SHP77 (cell line): ENCODE measurements at regions not wholly inside any gene's neighbourhood (a gene's known extent, or its start where the extent isn't known, plus 50 kb on each side); places are given as distances from the start of the nearest gene placed in this dataset.

Experiments
- DNase-seq, 2 experiments: peaks; one replicate each; lab custom pipeline; 2025; lab: John Stamatoyannopoulos, UW

DNA sequence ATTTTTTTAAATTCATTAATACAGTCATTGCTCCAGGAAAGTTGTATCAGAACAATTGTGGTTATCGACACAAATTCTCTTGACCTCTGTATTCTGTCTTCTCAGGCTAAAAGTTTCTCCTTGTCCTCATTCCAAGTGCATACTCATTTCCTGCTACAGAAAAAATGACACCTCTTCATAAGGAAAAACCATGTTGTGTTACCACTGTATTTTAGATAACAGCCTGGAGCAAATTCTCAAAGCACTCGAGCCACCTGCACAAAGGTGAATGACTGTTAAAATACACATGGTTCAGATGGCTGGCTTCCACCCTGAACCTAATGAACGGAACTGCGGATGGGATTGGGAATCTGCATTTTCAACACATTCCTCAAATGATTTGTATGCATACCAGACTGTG lies 586.5 kb downstream of the EPHA4 start:
- no peak for DNase-seq

DNA sequence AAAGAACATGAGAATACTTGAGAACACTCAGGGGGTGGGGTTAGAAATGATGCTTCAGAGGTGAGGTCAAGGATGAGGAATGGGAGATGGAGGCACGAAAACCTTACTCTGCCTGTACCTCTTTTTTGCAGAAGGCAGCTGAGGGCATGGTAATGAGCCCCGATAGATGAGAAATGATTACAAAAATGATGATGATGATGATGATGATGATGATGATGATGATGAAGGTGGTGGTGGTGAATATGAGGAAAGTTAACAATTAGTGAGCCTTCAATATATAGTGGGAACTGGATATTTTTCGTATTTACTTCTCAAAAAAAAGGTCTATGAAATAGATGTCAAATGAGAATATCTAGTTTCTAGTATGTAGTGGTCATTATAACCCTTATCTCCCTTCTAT lies 584.3 kb downstream of the EPHA4 start:
- no peak for DNase-seq

DNA sequence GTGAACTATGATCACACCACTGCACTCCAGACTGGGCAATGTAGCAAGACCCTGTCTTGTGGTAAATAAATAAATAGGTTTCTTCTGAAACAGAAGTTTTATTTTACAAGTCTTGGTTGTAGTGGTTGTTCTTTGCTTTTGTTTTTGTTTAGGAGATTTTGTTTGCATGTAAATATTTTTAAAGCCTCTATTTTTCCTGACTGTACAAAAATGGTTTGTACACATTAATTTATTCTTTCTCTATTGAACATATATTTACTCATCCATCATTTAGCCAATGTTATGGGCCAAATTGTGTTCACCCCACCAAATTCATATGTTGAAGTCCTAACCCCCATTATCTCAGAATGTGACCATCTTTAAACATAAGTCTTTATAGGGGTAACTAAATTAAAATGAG lies 580.1 kb downstream of the EPHA4 start:
- no peak for DNase-seq

DNA sequence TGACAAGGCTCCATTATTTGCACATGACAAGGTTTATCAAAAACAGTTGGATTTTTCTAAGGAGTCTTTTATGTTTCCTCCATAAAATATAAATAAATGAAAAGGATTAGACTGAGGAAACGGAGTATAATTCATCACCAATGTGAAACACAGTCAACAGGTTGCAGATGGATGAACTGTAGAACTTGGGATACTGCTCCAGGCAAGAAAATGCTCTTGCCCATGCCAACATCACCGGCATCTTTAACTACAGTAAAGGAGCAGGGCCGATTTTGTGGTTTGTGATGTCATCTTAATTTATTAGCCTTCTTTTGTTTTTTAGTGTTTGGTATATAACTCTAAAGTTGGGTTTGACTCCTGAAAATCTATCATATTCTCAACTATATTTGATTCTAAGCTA lies 577.3 kb downstream of the EPHA4 start:
- no peak for DNase-seq

DNA sequence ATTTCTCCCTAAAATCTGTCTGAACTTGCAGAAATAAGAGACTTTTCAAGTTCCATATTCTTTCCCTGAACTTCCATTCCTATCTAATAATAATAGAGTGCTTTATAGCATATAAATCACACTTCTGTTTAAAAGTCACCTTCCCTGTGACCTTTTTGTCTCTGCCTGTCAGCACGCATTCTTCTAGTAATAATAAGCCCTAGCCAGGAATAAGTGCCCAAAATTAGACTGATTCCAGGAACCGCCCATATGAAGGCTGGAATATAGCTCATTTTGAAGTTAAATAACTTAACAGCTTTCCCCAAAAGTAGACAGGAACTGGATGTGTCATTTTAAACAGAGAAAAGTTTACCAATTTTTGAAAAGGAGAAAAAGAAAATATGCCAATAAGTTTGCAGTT lies 576.5 kb downstream of the EPHA4 start:
- DNase-seq: no peak

DNA sequence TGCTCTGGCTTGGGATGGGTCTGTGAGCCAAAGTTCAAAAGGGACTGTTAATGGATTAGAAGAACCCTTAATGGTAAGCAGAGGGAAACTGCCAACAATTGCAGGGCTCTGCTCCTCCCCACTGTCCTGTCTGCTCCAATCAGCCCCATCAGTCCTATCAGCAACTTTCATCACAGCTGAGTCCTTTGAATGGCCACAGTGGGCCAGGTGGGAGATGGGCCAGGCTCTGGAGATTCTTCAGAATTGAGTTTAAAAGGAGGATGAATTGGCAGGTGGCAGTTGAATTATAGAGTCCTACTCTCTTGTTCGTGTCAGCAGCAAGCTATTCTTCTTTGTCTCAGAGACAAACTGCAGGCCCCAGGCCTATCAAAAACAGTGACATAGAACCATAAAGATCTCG lies 573.9 kb downstream of the EPHA4 start:
- DNase-seq: no peak

DNA sequence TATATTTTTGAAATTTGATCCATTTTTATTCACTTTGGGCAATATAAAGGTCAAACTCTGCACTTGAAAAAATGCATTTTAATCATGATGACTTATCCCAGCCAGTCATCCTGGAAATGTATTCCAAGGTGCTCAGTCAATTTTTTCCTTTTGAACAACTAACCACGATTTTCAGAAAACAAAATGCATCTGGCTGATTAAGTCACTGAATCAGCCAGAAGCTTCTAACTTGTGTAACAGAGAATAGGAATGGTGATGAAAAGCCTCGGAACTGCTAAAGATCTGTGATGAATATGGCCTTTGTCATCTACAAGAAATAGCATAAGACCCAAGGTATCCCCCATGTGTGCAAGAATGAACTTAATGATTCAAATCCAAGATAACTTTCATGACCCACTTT lies 572.7 kb downstream of the EPHA4 start:
- no peak for DNase-seq

DNA sequence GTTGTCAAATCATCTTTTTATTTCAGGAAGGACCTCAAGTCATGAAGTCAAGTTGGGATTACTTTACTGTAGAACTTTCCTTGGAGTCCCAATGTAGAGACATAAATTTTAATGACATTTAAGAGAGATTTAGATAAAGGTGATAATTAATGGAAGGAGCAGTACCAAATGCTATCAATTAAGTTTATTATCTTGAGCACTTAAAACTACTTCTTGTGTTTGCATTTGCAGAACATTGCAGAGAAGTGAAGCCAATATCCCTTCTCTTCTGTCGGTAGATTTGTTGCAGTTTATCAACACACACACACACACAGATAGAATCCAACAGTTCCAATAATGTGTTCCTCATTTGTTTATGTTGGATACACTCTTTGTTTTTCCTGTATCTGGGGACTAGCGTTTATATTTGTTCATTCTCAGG lies 570.7 kb downstream of the EPHA4 start:
- DNase-seq: no peak

DNA sequence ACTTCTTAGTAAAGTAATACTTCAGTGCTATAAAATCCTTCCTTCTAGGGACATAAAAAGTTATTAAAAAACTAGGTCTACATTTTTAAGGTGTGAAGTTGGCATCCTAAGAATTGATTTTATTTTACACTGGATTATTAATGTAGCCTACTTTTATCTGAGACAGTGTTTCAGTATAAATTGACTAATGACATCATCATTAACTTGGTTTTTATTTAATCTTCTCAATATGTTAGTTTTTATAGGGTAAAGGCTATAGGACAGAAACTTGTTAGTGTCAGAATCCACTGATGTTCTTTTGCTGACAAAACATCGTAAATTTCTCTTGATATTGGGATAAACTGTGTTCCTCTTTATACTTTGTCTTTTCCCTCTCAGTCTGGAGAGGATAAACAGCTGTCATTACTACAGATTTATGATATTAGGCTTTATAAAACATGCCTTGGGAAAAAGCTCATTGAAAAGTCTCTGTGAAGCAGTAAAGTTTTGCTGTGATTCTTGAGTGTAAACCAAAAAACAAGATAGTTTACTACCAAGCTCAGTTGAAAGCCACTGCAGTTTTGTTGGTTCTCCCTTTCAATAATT lies 569.9 kb downstream of the EPHA4 start:
- DNase-seq: no peak

DNA sequence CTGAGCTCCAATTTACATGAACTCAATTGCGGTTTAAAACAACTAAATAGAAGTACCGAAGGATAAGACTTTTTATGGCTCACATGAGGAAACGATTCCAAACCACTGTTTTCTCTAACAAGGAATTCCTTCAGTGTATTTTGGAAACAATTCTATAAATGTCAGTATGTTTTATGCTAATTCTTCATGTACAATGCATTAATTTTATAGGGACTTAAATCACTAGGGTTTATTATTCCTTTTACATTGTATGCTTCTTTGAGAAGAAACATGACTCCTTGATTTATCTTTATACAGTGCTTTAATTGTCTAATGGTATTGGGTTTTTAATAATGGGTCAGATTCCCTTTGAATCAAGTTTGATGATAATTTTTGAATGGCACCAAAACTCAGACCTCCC lies 566.8 kb downstream of the EPHA4 start:
- no peak for DNase-seq

DNA sequence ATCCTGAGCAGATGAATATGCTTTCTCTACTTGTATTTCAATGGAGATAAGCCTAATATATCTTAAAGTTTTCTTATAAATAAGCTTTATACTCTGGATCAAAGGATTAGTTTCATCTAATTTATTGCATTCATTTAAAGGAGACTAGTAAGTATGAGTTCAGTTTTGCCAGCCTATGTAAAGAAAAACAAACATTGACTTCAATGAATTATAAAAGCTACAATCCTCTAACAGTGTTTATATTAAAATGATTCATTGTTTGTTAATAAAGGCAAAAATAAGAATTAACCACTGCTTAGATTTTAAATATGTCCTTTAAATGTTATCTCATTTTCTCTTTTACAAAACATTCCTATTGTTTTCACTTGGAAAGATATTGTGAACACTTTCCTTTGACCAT lies 566.0 kb downstream of the EPHA4 start:
- no peak for DNase-seq

DNA sequence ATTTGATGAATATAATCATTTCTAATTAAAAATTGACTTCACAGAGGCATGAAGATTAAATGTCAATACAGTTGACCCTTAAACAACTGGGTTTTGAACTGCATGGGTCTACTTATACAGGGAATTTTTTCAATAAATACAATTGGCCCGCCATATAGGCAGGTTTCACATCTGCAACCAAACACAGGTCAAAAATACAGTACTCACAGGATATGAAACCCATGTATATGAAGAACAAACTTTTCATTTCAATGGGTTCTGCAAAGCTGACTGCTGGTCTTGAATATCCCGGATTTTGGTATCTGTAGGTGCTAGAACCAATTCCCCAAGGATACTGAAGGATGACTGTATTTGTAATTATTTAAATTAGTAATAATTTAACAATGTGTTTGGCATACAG lies 555.6 kb downstream of the EPHA4 start:
- no peak for DNase-seq

DNA sequence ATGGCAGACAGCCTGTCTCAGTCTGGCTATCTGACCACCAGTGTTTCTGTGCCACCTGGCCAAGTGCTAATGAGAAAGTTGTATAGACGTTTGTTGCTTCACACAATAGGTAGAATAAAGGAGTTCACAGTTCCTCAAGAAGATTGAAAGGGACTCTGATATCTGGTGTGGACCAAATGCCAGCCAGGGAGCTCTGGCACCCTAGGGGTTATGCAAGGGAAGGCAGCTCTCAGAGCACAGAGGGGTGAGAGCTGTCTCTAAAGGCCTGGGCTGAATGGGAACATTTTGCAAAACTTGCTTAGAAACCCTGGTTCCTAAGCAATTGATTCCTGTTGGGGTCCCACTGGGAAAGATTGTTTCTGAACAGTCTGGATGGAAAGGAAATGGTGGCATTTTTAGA lies 553.8 kb downstream of the EPHA4 start:
- DNase-seq: no peak

DNA sequence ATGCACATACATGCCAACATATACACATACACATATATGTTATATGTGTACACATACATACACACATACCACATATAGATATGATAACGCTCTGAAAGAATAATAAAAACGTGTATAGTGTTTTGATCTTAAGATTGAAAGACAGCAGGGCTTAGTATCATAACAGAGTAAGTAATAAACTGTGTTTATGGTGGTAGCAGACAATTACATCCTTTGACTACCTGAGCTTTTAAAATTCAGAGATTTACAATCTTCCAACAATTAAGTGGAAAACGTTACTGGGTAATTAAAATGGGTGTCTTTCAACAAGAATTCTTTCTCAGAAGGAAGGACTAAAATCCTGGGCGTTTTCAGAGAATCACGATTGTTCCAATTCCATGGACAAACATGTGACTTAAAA lies 552.4 kb downstream of the EPHA4 start:
- no peak for DNase-seq

DNA sequence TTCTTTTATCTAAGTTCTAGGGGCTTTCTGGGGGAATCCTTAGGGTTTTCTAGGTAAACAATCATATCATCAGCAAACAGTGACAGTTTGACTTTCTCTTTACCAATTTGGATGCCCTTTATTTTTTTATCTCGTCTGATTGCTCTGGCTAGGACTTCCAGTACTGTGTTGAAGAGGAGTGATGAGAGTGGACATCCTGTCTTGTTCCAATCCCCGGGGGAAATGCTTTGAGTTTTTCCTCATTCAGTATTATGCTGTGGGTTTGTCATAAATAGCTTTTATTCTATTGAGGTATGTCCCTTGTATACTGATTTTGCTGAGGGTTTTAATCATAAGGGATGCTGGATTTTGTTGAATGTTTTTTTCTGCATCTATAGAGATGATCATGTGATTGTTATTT lies 549.5 kb downstream of the EPHA4 start:
- DNase-seq: no peak

DNA sequence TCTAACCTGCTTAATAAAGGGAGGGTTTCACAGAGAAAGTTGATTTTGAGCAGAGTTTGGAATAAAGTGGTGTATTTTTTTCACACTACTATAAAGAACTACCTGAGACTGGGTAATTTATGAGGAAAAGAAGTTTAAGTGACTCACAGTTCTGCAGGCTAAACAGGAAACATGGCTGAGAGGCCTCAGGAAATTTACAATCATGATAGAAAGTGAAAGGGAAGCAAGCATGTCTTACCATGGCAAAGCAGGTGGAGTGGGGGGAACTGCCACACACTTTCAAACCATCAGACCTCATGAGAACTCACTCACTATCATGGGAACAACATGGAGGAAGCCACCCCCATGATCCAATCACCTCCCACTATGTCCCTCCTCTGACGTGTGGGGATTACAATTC lies 546.7 kb downstream of the EPHA4 start:
- no peak for DNase-seq

DNA sequence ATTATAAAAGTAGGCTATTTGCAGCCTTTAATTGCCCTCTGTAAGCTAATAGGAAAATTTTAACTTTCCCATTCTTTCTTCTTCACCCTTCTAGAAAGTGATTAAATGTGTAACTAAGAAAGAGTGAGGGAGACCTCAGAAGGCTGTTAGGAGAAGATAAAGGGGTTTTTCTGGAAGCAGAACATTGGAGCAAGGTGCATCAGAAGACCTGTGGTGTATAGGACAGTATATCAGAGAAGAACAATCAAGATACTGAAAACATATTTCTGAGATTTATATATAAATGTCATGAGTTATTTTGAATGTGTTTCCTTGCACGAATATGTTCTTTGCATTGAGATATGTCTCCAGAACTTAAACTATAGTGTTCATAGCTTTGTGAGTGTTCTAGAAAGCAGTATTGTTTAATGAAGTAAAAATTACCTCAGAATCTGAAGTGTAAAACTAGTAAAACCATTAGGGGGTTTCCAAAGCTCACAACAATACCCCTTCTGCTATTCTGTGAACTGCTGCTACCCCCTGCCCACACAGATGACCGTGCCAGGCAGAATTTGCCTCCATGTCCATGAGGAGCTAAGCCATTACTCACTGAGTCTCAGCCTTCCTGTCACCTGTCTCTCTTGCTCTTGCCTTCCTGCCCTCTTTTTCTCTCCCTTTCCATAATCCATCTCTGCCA lies 537.9 kb downstream of the EPHA4 start:
- no peak for DNase-seq

DNA sequence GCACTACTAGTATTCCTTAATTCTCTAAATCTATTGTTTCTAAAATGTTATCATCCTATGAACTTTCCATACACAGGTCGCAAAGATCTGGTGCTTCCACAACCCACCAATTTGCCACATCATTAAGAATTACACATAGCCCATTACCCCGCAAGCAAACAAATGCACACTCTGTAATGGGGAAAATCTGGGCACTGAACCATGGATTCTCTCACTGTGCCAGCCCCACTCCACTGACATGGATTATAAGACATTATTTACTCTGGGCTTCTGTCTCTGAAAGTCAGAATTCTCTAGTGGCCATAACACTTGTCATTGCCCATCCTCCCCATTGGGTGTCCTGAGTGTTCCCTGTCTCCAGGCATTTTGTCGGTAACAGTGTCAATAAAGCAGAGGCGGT lies 537.1 kb downstream of the EPHA4 start:
- no peak for DNase-seq

DNA sequence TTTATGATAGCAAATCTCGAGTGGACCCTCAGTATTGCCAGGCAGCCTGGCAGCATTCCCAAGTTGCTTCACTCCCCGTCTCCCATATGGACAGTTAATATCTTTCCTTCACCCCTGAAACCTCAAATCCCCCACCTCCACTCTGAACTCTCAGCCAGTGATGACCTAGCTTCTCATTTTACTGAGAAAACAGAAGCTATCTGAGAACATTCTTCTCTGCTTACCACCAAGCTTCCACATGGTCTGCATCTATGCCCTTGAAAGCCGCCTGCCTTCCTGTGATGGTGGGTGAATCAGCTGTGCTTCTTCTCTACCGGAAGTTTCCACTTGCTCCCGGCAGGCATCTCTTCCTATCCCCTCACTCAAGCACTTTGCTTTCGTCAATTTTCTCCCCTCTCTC lies 529.2 kb downstream of the EPHA4 start:
- DNase-seq: no peak

DNA sequence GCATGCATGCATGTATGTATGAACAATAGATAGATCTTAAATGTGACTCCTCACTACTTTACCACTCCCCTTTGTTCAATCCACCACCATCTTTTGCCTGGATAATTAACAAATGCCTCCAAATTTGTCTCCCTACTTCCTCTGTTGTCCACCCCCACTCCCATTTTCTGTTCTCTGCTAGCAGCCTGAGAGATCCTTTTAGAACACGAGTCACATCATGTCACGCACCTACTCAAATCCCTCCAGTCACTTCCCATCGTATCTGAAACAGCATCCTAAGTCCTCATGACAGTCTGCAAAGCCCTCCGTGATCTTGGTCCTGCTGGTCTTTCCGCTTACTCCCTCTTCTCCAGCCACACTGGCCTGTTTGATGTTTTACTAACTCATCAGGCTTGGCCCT lies 527.3 kb downstream of the EPHA4 start:
- DNase-seq: no peak

DNA sequence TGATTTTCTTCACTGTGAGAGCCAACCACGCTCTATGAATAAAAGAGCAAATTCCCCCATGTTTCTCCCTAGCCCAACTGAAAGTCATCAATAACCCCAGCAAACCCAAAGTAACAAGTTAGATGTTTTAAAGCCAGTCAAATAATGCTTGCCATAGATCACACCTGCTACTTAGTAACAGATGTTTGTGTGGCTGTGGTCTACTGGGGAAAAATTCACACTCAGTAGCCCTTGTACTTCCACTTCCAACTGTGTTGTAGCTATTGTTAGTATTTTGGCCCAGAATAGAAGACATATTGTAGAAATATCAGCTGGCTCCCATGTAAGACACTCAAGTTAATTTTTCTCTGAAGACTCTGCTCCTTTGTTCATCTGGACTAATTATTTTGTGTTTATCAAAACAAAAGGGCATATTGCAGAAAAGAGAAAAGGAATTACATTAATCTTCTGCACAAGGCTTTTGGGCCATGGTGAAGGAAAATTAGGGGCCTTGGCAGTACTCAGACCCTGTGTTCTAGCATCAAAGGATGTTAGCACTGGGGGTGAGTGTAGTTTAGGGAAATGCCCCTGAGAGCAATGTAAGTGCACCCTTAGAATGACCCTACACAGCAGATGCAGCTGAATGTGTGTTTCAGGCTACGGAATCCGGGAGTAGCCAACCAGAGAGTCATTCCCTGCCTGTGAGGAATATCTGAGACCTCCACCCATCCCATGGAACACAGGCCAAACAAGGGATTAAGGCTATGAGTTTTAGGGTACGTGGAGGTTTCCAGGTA lies 521.9 kb downstream of the EPHA4 start:
- no peak for DNase-seq

DNA sequence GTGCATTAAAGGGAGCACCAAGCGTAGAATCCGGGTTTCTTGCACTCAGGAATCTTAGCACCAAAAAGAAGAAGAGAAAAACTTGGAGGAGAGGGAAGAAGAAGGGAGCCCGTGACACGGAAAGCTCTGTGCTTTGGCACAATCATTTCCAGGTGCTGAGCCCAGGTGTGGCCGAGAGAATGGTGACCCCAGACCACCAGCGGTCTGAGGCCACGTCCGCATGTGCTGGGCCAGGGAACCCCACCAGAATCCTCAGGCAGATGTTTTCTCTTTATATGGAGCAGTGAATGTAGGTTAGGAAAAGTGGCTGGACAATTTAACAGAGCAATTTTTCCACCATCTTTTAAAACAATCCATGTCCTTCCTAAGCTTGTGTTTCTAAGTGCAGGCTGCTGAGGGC lies 520.9 kb downstream of the EPHA4 start:
- no peak for DNase-seq

DNA sequence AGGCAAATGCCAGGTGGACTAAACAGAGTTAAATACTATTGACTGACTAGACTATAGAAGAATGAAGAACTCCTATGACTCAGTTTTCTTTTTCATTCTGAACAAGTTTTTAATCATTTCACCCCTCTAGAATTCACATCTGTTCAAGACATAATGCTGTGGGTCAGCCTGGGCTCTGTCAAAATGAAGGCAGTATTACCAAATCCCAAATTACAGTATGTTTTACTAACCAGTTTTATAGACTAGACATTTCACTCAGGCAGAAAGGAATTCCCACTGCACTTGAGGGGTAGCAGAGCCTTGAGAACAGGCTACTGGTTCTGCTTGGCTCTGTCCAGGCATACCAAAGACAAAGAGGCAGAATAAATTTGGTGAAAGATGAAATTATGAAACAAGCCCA lies 511.7 kb downstream of the EPHA4 start:
- DNase-seq: no peak

DNA sequence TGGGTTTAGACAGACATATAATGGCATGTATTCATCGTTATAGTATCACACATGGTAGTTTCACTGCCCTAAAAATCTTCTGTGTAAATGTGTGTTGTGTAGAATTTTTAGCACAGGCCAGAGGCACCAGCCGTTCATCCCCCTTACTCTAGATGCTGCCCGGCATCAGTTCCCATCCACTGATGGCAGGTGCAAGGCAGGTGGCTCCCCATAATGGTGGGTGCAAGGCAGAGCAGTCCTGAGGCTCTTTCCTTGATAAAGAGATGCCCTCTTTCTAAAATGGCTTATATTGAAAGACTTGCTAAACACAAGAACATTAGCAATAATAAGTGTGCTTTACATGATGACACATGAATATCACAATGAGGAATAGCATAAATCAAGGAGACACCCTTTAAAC lies 508.5 kb downstream of the EPHA4 start:
- DNase-seq: no peak
